Mucosa of descending colon (tissue), 3 donors: ENCODE measurements at regions not wholly inside any gene's neighbourhood (a gene's known extent, or its start where the extent isn't known, plus 50 kb on each side); places are given as distances from the start of the nearest gene placed in this dataset.
A peak's percentile ranks its signal among the peaks of the same experiment; 100 is the strongest.

Source experiments
- ATAC-seq: fragments of 200-7000 bp; cut with Tn5 transposase; one replicate; pipeline ENCODE4 v1.9.1; 2020; ENCODE audit warnings: mild to moderate bottlenecking, moderate library complexity
- DNase-seq, 3 donors: peaks; one replicate each; pipeline ENCODE4 v3.0.0-alpha.2; 2020
- H3K36me3 ChIP-seq: fragments of 200-600 bp; one replicate; pipeline ENCODE4 v1.8.0; 2021; ENCODE audit warnings: low read depth, mild to moderate bottlenecking
- H3K4me1 ChIP-seq: fragments of 200-600 bp; one replicate; pipeline ENCODE4 v1.8.0; 2021; ENCODE audit warnings: low read depth, mild to moderate bottlenecking
- H3K4me3 ChIP-seq: fragments of 200-600 bp; one replicate; pipeline ENCODE4 v1.8.0; 2021; ENCODE audit warnings: mild to moderate bottlenecking
- H3K9me3 ChIP-seq: fragments of 200-600 bp; one replicate; pipeline ENCODE4 v1.8.0; 2021; ENCODE audit warnings: mild to moderate bottlenecking
- CTCF ChIP-seq: fragments of 200-600 bp; IDR thresholded peaks from one replicate; pipeline ENCODE4 v1.8.0; 2022; ENCODE audit warnings: antibody characterized with exemption, mild to moderate bottlenecking
- intact Hi-C, 2 donors: fragments of 100-400 bp; cut with DNase I in 1 of 2; cut with micrococcal nuclease in 1 of 2; formaldehyde crosslinking; loops; one replicate each; pipeline versions ENCODE4 v1.11.0 to v1.11.1; 2022; cut with DNase I, micrococcal nuclease
- donor health status: DM: no; HTN: no; CAD: no; lungs with moderate emphysema.
- donor health status: DM: no; HTN: no; CAD: no.
- donor health status: DM: no; HTN: yes; CAD: no.

GRCh38 chr13:69604698-69605097 is 502.9 kb upstream of the ATXN8OS start:
- ATAC-seq (no peak), DNase-seq (no peak)
- H3K4me1 ChIP-seq, result no peaks in the 10 kb centered on the region
- no peak for TF ChIP-seq CTCF
- H3K9me3 ChIP-seq, result no peaks in the 10 kb centered on the region
- no peak overlapping the region for H3K4me3 ChIP-seq
- H3K36me3 ChIP-seq, result no peaks in the 10 kb centered on the region
- intact Hi-C loops, result no loop called here

- intact Hi-C loops, result no loop called here
- no peaks in the 10 kb centered on the region for H3K36me3 ChIP-seq
- H3K9me3 ChIP-seq, result no peaks in the 10 kb centered on the region
- no peak overlapping the region for H3K4me3 ChIP-seq
- DNase-seq (no peak), ATAC-seq (no peak)
- H3K4me1 ChIP-seq, result no peaks in the 10 kb centered on the region
- TF ChIP-seq CTCF, result no peak
Measured at GRCh38 chr13:69603144-69603853, 504.3 kb upstream of the ATXN8OS start.

- no peaks in the 10 kb centered on the region for H3K9me3 ChIP-seq
- ATAC-seq (no peak), DNase-seq (no peak)
Measured at GRCh38 chr13:69601661-69602060, 506.0 kb upstream of the ATXN8OS start.

GRCh38 chr13:69600811-69601210 is 506.8 kb upstream of the ATXN8OS start:
- DNase-seq, result no peak
- intact Hi-C loops, result no loop called here

More at GRCh38 chr13:69601661-69602060, 506.0 kb upstream of the ATXN8OS start:
- intact Hi-C loops, result no loop called here
- Histone ChIP-seq H3K36me3 (no peaks in the 10 kb centered on the region), H3K4me3 (no peak overlapping the region), H3K4me1 (no peaks in the 10 kb centered on the region)
- TF ChIP-seq CTCF, result no peak

GRCh38 chr13:69597088-69597487 is 510.5 kb upstream of the ATXN8OS start:
- no peak for TF ChIP-seq CTCF
- intact Hi-C loops, result no loop called here
- ATAC-seq (no peak), DNase-seq (no peak)
- Histone ChIP-seq H3K4me1 (no peaks in the 10 kb centered on the region), H3K9me3 (no peaks in the 10 kb centered on the region), H3K36me3 (no peaks in the 10 kb centered on the region), H3K4me3 (no peak overlapping the region)

More at GRCh38 chr13:69600811-69601210, 506.8 kb upstream of the ATXN8OS start:
- no peaks in the 10 kb centered on the region for H3K4me1 ChIP-seq
- TF ChIP-seq CTCF, result no peak
- ATAC-seq, result no peak
- no peak overlapping the region for H3K4me3 ChIP-seq
- no peaks in the 10 kb centered on the region for H3K36me3 ChIP-seq
- no peaks in the 10 kb centered on the region for H3K9me3 ChIP-seq

- ATAC-seq (peak; percentile 74), DNase-seq (no peak)
- intact Hi-C loops, result no loop called here
- Histone ChIP-seq H3K4me1 (no peaks in the 10 kb centered on the region), H3K9me3 (no peaks in the 10 kb centered on the region), H3K36me3 (no peaks in the 10 kb centered on the region), H3K4me3 (no peak overlapping the region)
- TF ChIP-seq CTCF, result no peak
Measured at GRCh38 chr13:69595181-69595580, 512.4 kb upstream of the ATXN8OS start.
